ENCODE measurements at regions not wholly inside any gene's neighbourhood (a gene's known extent, or its start where the extent isn't known, plus 50 kb on each side); places are given as distances from the start of the nearest gene placed in this dataset.

DNA sequence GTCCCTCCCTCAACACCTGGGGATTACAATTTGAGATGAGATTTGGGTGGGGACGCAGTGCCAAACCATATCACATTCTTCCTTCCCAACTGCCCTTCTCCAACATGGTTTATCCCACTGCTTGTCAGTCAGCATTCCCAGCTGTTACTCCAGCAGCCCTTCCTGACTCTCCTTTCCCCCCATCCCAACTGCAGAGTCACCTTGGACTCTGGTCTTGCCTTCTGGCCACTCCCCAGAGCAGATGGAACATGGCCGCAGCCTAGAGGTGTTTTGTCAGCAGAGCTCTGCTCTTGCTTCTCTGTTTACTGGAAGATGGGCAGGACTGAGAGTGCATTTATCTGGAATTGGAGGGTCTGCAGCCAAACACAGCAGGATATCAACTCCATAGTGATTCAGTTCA, 51.2 kb upstream of the MEX3C start:
- TF ChIP-seq, protein P1, sequence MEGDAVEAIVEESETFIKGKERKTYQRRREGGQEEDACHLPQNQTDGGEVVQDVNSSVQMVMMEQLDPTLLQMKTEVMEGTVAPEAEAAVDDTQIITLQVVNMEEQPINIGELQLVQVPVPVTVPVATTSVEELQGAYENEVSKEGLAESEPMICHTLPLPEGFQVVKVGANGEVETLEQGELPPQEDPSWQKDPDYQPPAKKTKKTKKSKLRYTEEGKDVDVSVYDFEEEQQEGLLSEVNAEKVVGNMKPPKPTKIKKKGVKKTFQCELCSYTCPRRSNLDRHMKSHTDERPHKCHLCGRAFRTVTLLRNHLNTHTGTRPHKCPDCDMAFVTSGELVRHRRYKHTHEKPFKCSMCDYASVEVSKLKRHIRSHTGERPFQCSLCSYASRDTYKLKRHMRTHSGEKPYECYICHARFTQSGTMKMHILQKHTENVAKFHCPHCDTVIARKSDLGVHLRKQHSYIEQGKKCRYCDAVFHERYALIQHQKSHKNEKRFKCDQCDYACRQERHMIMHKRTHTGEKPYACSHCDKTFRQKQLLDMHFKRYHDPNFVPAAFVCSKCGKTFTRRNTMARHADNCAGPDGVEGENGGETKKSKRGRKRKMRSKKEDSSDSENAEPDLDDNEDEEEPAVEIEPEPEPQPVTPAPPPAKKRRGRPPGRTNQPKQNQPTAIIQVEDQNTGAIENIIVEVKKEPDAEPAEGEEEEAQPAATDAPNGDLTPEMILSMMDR (IDR thresholded peaks at IDR 0.05): no peak
- TF ChIP-seq POLR2A (IDR thresholded peaks at IDR 0.05) (no peak), EP300 (IDR thresholded peaks at IDR 0.05) (no peak)
- H3K4me3 ChIP-seq: no peak overlapping the region
- no peaks in the 10 kb centered on the region for H3K36me3 ChIP-seq
- no peaks in the 10 kb centered on the region for H3K27me3 ChIP-seq
- DNase-seq (ENCODE audit: low spot score in 2 of 2): no peak
- H3K27ac ChIP-seq: no peak overlapping the region
- 91 to 92% methylated on average over 2 of the region's 2 CpGs for WGBS, 2 donors
- H3K9me3 ChIP-seq: no peaks in the 10 kb centered on the region
- H3K4me1 ChIP-seq: no peaks in the 10 kb centered on the region

DNA sequence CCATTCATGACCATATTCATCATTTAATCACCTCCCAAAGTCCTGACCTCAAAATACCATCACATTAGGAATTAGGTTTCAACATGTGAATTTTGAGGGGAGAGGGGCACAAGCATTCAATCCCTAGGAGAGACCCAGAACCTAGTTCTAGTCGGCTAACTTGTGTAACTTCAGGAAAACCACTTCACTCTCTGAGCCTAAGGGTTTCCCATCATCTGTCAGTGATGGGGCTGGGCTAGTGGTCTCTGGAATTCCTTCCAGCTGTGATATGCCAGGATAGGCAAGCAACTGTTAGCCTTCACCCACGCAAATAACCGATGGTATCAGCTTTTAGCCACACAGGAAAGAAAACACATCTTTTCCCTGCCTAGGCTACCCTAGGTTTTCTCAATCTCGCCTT, 52.5 kb upstream of the MEX3C start:
- no peak overlapping the region for H3K4me3 ChIP-seq
- no peaks in the 10 kb centered on the region for H3K9me3 ChIP-seq
- no peak for DNase-seq (ENCODE audit: low spot score in 2 of 2)
- no peaks in the 10 kb centered on the region for H3K36me3 ChIP-seq
- no peak overlapping the region for H3K27ac ChIP-seq
- 54 to 56% methylated on average over 4 of the region's 4 CpGs for WGBS, 2 donors
- TF ChIP-seq POLR2A (IDR thresholded peaks at IDR 0.05) (no peak), EP300 (IDR thresholded peaks at IDR 0.05) (no peak)
- TF ChIP-seq, protein P1 (IDR thresholded peaks at IDR 0.05): no peak
- H3K4me1 ChIP-seq: no peaks in the 10 kb centered on the region
- no peaks in the 10 kb centered on the region for H3K27me3 ChIP-seq

DNA sequence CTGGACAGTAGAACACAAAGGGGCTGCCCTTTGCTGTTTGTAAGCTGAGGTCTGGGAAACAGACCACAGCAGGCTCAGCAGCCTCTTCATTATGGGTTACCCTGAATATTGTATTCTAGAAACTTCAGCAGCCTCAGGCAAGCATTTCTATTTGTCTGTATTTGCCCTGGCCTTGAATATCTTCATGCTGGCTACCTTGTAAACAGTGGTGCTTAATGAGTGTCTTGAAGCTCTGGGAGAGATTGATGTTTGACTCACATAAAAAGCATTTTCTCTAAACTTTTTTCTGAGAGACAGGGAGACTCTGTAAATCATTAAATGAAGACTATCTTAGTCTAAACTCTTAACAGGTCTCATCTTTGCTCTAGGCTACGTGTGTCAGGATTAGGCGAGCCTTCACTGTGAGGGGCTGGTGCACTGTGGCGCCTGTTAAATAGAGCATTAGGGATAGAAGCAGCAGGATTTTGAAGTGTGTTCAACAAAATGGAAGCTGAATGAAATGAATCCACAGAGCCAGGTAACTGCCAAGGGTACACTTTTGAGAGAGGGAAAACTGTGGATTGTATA, 53.1 kb upstream of the MEX3C start:
- WGBS, 2 donors: 82 to 87% methylated on average over 3 of the region's 3 CpGs

DNA sequence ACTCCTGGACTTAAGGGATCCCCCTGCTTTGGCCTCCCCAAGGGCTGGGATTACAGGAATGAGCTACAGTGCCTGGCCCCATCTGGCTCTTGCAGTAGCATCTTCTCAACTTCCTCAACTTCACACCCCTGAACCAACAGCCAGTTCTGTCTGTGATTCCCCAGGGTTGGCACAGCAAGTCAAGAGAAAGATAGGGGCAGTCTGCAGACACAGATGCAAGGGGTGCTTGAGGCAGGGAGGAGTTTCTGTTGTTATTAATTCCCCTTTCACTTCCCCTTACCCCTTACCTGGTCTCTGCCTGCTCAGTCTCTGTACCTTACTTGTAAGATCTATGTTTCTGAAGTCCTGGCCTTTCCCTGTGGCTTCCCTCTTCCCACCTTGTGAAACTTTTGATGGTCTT, 54.1 kb upstream of the MEX3C start:
- Histone ChIP-seq H3K36me3 (no peaks in the 10 kb centered on the region), H3K27ac (no peak overlapping the region), H3K4me1 (no peaks in the 10 kb centered on the region), H3K27me3 (no peaks in the 10 kb centered on the region), H3K4me3 (no peak overlapping the region), H3K9me3 (no peaks in the 10 kb centered on the region)
- no peak for DNase-seq (ENCODE audit: low spot score in 2 of 2)
- TF ChIP-seq EP300 (IDR thresholded peaks at IDR 0.05) (no peak), POLR2A (IDR thresholded peaks at IDR 0.05) (no peak)

More for the DNA sequence above, 53.1 kb upstream of the MEX3C start:
- TF ChIP-seq EP300 (IDR thresholded peaks at IDR 0.05) (no peak), POLR2A (IDR thresholded peaks at IDR 0.05) (no peak)
- TF ChIP-seq, protein P1 (IDR thresholded peaks at IDR 0.05): no peak
- H3K27ac ChIP-seq: no peak overlapping the region
- H3K4me3 ChIP-seq: no peak overlapping the region
- no peak for DNase-seq (ENCODE audit: low spot score in 2 of 2)
- no peaks in the 10 kb centered on the region for H3K27me3 ChIP-seq
- H3K9me3 ChIP-seq: no peaks in the 10 kb centered on the region
- H3K36me3 ChIP-seq: no peaks in the 10 kb centered on the region
- H3K4me1 ChIP-seq: no peaks in the 10 kb centered on the region

DNA sequence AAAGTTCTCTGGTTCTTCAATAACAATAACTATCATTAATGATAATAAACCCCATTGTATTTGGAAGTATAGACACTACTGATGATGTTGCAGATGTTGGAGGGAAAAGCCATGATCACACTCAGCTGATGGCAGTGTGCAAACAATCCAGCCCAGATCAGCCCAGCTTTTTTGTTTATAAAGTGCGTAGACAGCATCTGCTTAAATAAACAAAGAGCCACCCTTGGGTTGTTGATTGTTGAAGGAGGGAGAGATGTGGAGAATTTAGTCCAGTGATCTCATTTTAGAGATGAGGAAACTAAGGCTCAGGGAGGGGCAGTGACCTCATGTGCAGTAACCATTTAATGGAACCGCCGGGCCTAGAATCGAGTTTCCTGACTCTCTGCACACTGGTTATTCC, 56.0 kb upstream of the MEX3C start:
- no peaks in the 10 kb centered on the region for H3K4me1 ChIP-seq
- DNase-seq (ENCODE audit: low spot score in 2 of 2): no peak
- no peaks in the 10 kb centered on the region for H3K9me3 ChIP-seq
- TF ChIP-seq, protein P1 (IDR thresholded peaks at IDR 0.05): no peak
- TF ChIP-seq POLR2A (IDR thresholded peaks at IDR 0.05): no peak
- no peak for TF ChIP-seq EP300 (IDR thresholded peaks at IDR 0.05)
- 85% methylated on average over 4 of the region's 4 CpGs for WGBS, 2 donors
- no peak overlapping the region for H3K27ac ChIP-seq
- no peak overlapping the region for H3K4me3 ChIP-seq
- no peaks in the 10 kb centered on the region for H3K36me3 ChIP-seq
- no peaks in the 10 kb centered on the region for H3K27me3 ChIP-seq

DNA sequence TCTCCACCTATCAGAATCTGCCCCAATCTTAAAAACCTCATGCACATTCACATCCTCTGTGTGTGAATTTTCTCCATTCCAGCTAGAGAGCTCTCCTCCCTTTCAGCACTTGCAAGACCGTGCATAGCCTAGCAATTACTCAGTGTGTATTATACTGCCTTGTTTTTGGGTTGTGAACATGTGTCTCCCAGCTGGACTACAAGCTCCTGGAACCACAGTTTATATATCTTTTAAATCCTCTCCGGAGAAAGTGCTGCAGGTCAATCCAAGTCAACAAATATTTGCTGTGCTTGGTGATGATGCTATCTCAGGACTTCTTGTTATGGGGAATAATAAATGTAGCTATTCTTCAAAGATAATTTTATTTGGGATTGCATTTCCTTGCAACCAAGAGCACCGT, 58.2 kb upstream of the MEX3C start:
- DNase-seq (ENCODE audit: low spot score in 2 of 2): no peak
- TF ChIP-seq, protein P1 (IDR thresholded peaks at IDR 0.05): no peak
- 53 to 58% methylated on average over 3 of the region's 3 CpGs for WGBS, 2 donors
- H3K27me3 ChIP-seq: no peaks in the 10 kb centered on the region
- H3K27ac ChIP-seq: no peak overlapping the region
- no peaks in the 10 kb centered on the region for H3K4me1 ChIP-seq
- H3K4me3 ChIP-seq: no peak overlapping the region
- no peaks in the 10 kb centered on the region for H3K36me3 ChIP-seq
- no peaks in the 10 kb centered on the region for H3K9me3 ChIP-seq
